ENCODE measurements at regions not wholly inside any gene's neighbourhood (a gene's known extent, or its start where the extent isn't known, plus 50 kb on each side); places are given as distances from the start of the nearest gene placed in this dataset.

- DNase-seq = no peak
Measured at GRCh38 chr4:152269448-152270191, 266.3 kb downstream of the FBXW7 start.

GRCh38 chr4:152267811-152268210 lies 268.1 kb downstream of the FBXW7 start:
- DNase-seq = no peak

GRCh38 chr4:152266831-152267480 lies 268.9 kb downstream of the FBXW7 start:
- DNase-seq = no peak

- DNase-seq = peak; percentile 91
Measured at GRCh38 chr4:152265149-152265621, 270.7 kb downstream of the FBXW7 start.

GRCh38 chr4:152264106-152264505 lies 271.8 kb downstream of the FBXW7 start:
- peak; percentile 67 for DNase-seq

GRCh38 chr4:152259866-152260265 lies 276.0 kb downstream of the FBXW7 start:
- no peak for DNase-seq

- no peak for DNase-seq
Measured at GRCh38 chr4:152258804-152259708, 276.8 kb downstream of the FBXW7 start.

- no peak for DNase-seq
Measured at GRCh38 chr4:152258391-152258790, 277.5 kb downstream of the FBXW7 start.

- DNase-seq = no peak
Measured at GRCh38 chr4:152257601-152258066, 278.3 kb downstream of the FBXW7 start.

GRCh38 chr4:152256996-152257395 lies 278.9 kb downstream of the FBXW7 start:
- no peak for DNase-seq

- peak; percentile 46 for DNase-seq
Measured at GRCh38 chr4:152255437-152255836, 280.5 kb downstream of the FBXW7 start.

GRCh38 chr4:152248347-152248746 lies 287.5 kb downstream of the FBXW7 start:
- DNase-seq = no peak

- no peak for DNase-seq
Measured at GRCh38 chr4:152247271-152247975, 288.5 kb downstream of the FBXW7 start.

- peak; percentile 42 for DNase-seq
Measured at GRCh38 chr4:152246659-152247058, 289.2 kb downstream of the FBXW7 start.

- no peak for DNase-seq
Measured at GRCh38 chr4:152245680-152246079, 290.2 kb downstream of the FBXW7 start.

GRCh38 chr4:152244659-152245058 lies 291.2 kb downstream of the FBXW7 start:
- no peak for DNase-seq

GRCh38 chr4:152243896-152244595 lies 291.8 kb downstream of the FBXW7 start:
- DNase-seq = no peak

GRCh38 chr4:152243206-152243605 lies 292.7 kb downstream of the FBXW7 start:
- no peak for DNase-seq

- no peak for DNase-seq
Measured at GRCh38 chr4:152240232-152240631, 295.7 kb downstream of the FBXW7 start.

GRCh38 chr4:152239216-152239615 lies 296.7 kb downstream of the FBXW7 start:
- no peak for DNase-seq

- no peak for DNase-seq
Measured at GRCh38 chr4:152236519-152237056, 299.3 kb downstream of the FBXW7 start.

GRCh38 chr4:152235718-152236117 lies 300.2 kb downstream of the FBXW7 start:
- DNase-seq = no peak

Data from NCI-H146 (cell line).